ENCODE measurements at regions not wholly inside any gene's neighbourhood (a gene's known extent, or its start where the extent isn't known, plus 50 kb on each side); places are given as distances from the start of the nearest gene placed in this dataset.

DNA sequence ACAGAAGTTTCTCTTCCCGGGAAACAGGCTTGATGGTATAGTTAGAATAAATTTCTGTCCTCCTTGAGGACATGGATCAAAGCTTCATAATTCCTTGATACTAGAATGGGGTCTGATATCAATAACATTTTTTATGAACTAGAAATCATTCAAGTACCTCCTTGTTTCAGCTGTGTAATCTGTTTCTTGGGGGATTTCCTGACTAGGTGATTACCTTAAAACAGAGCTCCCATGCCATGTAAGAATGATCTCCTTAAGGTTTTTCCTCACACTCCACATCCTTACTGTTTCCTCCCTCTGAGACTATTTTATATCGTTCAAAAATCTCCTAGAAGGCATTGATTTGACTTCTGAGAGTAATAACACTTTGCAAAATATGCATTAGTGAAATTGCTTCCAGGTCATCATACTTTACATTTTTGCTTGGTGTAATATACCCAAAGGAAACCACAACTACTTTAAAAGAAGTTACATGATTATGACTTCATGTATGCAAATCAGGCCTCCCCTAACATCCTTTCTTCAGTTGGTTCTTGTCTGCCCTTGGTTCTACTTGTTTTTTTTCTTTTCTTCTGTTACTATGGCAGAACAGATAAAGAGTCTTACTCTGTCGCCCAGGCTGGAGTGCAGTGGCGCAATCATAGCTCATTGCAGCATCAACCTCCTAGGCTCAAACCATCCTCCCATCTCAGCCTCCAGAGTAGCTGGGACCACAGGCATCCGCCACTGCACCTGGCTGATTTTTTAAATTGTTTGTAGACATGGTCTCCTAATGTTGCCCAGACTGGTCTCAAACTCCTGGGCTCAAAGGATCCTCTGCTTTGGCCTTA is 388.8 kb downstream of the ZFHX3 start:
- TF ChIP-seq, protein P1, sequence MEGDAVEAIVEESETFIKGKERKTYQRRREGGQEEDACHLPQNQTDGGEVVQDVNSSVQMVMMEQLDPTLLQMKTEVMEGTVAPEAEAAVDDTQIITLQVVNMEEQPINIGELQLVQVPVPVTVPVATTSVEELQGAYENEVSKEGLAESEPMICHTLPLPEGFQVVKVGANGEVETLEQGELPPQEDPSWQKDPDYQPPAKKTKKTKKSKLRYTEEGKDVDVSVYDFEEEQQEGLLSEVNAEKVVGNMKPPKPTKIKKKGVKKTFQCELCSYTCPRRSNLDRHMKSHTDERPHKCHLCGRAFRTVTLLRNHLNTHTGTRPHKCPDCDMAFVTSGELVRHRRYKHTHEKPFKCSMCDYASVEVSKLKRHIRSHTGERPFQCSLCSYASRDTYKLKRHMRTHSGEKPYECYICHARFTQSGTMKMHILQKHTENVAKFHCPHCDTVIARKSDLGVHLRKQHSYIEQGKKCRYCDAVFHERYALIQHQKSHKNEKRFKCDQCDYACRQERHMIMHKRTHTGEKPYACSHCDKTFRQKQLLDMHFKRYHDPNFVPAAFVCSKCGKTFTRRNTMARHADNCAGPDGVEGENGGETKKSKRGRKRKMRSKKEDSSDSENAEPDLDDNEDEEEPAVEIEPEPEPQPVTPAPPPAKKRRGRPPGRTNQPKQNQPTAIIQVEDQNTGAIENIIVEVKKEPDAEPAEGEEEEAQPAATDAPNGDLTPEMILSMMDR (conservative IDR thresholded peaks at IDR 0.05): no peak
- no peak for TF ChIP-seq ZFX (IDR thresholded peaks at IDR 0.05)

Data from C4-2B (cell line).